ENCODE measurements at regions not wholly inside any gene's neighbourhood (a gene's known extent, or its start where the extent isn't known, plus 50 kb on each side); places are given as distances from the start of the nearest gene placed in this dataset.

DNA sequence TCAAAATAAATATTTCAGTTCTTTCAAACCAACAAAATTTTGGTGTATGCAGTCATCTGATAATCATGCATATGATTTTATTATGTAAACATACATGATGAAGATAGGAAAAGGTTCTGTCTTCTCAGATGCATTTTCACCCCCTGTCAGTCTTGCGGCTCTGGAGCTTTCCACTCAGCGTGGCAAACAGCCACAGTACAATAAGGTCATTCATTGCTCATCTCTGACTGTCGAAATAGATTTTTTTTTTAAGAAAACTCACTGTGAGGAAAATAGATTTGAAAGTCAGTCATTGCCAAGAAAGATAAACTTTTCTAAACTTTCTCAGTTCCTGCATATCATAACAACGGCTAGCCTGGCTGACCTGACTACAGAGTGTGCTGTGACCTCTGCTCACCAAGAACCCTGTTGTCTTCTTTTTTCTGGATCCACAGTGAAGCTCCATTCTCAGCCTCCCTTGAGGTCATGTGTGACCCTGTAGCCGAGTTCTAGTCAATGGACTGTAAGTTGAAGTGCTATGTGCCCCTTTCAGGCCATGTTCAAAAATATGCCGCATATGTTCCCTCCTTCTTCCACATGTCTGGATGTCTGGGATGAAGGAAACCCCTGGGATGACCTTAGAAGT is 519.6 kb downstream of the KLF5 start:
- Histone ChIP-seq H3K27me3 (replicated peaks; ENCODE audit: control insufficient read depth, insufficient read depth, low read length) (no peaks in the 10 kb centered on the region), H3K4me3 (replicated peaks; ENCODE audit: low read depth, low read length) (no peak overlapping the region), H3K36me3 (ENCODE audit: control insufficient read depth, insufficient read depth, low read length) (no peaks in the 10 kb centered on the region)
- no peak for DNase-seq (ENCODE audit: extremely low read depth, insufficient read length)
- TF ChIP-seq, protein P1, sequence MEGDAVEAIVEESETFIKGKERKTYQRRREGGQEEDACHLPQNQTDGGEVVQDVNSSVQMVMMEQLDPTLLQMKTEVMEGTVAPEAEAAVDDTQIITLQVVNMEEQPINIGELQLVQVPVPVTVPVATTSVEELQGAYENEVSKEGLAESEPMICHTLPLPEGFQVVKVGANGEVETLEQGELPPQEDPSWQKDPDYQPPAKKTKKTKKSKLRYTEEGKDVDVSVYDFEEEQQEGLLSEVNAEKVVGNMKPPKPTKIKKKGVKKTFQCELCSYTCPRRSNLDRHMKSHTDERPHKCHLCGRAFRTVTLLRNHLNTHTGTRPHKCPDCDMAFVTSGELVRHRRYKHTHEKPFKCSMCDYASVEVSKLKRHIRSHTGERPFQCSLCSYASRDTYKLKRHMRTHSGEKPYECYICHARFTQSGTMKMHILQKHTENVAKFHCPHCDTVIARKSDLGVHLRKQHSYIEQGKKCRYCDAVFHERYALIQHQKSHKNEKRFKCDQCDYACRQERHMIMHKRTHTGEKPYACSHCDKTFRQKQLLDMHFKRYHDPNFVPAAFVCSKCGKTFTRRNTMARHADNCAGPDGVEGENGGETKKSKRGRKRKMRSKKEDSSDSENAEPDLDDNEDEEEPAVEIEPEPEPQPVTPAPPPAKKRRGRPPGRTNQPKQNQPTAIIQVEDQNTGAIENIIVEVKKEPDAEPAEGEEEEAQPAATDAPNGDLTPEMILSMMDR (IDR thresholded peaks at IDR 0.05; ENCODE audit: insufficient read depth, low read length, poor library complexity, severe bottlenecking), result no peak

DNA sequence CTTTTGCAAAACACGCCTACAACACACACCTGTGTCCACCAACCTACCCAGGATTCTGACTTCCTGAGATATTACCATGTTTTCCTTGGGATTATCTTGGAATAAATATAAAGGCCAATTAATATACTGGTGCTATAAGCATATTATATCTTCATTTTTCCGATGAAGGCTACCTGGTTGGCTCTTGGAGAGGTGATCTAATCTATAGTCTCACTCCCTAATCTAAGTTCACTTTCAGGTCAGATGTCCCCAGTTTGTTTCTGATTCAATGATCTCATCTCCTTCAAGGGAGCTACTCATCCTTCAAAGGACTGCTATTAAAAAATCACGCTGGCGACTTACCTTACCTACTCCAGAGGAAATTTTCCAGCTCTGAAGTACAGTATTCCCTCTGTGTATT is 517.5 kb downstream of the KLF5 start:
- Histone ChIP-seq H3K36me3 (ENCODE audit: control insufficient read depth, insufficient read depth, low read length) (no peaks in the 10 kb centered on the region), H3K4me3 (replicated peaks; ENCODE audit: low read depth, low read length) (no peak overlapping the region), H3K27me3 (replicated peaks; ENCODE audit: control insufficient read depth, insufficient read depth, low read length) (no peaks in the 10 kb centered on the region)
- TF ChIP-seq, protein P1 (IDR thresholded peaks at IDR 0.05; ENCODE audit: insufficient read depth, low read length, poor library complexity, severe bottlenecking), result no peak
- DNase-seq (ENCODE audit: extremely low read depth, insufficient read length), result no peak

DNA sequence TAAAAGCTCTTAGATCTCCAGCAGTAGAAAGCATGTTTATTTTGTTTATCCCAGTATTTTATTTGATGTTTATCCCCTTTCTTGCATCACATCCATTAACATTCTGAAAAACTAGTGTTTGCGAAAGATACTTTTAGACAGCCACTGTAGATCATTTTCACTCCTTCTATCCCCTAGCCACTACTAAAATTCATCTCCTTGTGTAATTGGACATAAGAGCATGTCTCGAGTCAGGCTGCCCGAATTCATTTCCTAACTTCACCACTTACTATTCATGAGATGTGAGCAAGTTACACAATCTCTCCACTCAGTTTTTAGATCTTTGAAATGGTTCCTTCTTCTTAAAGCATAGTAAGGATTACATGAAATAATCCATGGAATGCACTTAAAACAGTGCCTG is 514.0 kb downstream of the KLF5 start:
- TF ChIP-seq, protein P1 (IDR thresholded peaks at IDR 0.05; ENCODE audit: insufficient read depth, low read length, poor library complexity, severe bottlenecking), result no peak

DNA sequence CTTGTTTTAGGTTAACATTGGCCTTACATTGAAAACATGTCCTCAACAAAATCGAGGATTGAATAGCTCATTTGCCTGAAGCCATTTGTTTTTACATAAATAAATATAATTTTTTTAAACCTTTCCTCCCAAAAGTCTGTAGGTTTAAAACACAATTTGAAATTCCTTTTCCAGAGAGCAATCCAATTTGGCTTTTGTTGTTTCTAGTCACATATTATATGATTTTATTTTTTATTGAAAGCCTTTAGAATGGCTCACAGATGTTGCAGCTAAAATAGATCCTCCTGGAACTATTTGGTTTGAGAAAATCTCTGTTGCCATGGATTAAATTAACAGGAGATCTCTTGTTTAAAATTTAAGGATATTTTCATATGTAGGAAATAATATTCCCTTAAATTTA is 512.6 kb downstream of the KLF5 start:
- H3K4me3 ChIP-seq (replicated peaks; ENCODE audit: low read depth, low read length), result no peak overlapping the region
- no peaks in the 10 kb centered on the region for H3K36me3 ChIP-seq (ENCODE audit: control insufficient read depth, insufficient read depth, low read length)
- no peak for DNase-seq (ENCODE audit: extremely low read depth, insufficient read length)
- TF ChIP-seq, protein P1 (IDR thresholded peaks at IDR 0.05; ENCODE audit: insufficient read depth, low read length, poor library complexity, severe bottlenecking), result no peak
- no peaks in the 10 kb centered on the region for H3K27me3 ChIP-seq (replicated peaks; ENCODE audit: control insufficient read depth, insufficient read depth, low read length)

More for the DNA sequence above, 514.0 kb downstream of the KLF5 start:
- H3K27me3 ChIP-seq (replicated peaks; ENCODE audit: control insufficient read depth, insufficient read depth, low read length), result no peaks in the 10 kb centered on the region
- no peak overlapping the region for H3K4me3 ChIP-seq (replicated peaks; ENCODE audit: low read depth, low read length)
- H3K36me3 ChIP-seq (ENCODE audit: control insufficient read depth, insufficient read depth, low read length), result no peaks in the 10 kb centered on the region
- no peak for DNase-seq (ENCODE audit: extremely low read depth, insufficient read length)

DNA sequence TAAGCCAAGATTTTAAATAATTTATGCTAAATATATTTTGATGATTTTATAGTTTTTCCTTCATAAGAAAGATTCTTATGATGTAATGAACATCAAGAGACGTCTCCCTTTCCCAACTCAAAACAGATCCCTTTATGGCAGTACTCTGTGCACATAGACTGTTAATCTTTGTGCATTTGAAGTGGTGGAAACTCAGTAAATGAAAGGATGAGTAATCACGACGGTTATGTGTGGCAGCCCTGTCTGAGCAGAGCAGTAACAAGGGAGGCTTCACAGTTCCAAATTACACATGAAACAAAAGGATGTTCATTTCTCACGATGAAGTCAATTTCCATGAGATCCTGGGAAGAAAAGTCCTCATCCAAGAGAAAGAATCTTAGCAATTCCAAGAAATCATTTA is 498.1 kb downstream of the KLF5 start:
- Histone ChIP-seq H3K36me3 (ENCODE audit: control insufficient read depth, insufficient read depth, low read length) (no peaks in the 10 kb centered on the region), H3K4me3 (replicated peaks; ENCODE audit: low read depth, low read length) (no peak overlapping the region), H3K27me3 (replicated peaks; ENCODE audit: control insufficient read depth, insufficient read depth, low read length) (no peaks in the 10 kb centered on the region)
- DNase-seq (ENCODE audit: extremely low read depth, insufficient read length), result no peak
- TF ChIP-seq, protein P1 (IDR thresholded peaks at IDR 0.05; ENCODE audit: insufficient read depth, low read length, poor library complexity, severe bottlenecking), result no peak

DNA sequence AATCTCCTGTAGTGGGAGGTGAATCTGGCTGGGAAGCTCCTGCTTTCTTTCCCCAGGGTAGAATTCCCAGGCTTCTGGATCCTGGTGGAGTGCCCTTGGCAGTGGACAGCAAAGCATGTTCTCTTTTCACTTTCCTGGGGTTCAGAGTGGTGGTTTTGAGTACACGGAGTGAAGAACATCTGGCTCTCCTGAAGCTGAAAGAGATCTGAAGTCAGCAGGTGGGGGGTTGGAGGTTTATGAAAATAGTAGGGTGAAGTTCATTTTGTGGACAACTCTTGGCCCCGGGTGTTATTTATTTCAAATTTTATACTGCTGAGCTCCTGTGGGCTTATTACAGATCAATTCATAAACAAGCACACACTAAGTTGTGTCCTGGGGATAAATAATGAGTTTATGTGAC is 497.3 kb downstream of the KLF5 start:
- Histone ChIP-seq H3K36me3 (ENCODE audit: control insufficient read depth, insufficient read depth, low read length) (no peaks in the 10 kb centered on the region), H3K4me3 (replicated peaks; ENCODE audit: low read depth, low read length) (no peak overlapping the region), H3K27me3 (replicated peaks; ENCODE audit: control insufficient read depth, insufficient read depth, low read length) (no peaks in the 10 kb centered on the region)
- TF ChIP-seq, protein P1 (IDR thresholded peaks at IDR 0.05; ENCODE audit: insufficient read depth, low read length, poor library complexity, severe bottlenecking), result no peak
- DNase-seq (ENCODE audit: extremely low read depth, insufficient read length), result no peak
